GM18868 (cell line): ENCODE measurements at regions not wholly inside any gene's neighbourhood (a gene's known extent, or its start where the extent isn't known, plus 50 kb on each side); places are given as distances from the start of the nearest gene placed in this dataset.

Experiments
- ATAC-seq: cut with Tn5 transposase; IDR thresholded peaks from one replicate; pipeline ENCODE4 v1.9.1; 2021; ENCODE audit warnings: mild to moderate bottlenecking, moderate library complexity; ENCODE audit not compliant: unreplicated experiment

- no peak for ATAC-seq
These were observed 93.4 kb upstream of the CDH6 start for GRCh38 chr5:31100047-31100575.

GRCh38 chr5:31098811-31099210 lies 94.7 kb upstream of the CDH6 start:
- no peak for ATAC-seq

- ATAC-seq, result no peak
These were observed 95.6 kb upstream of the CDH6 start for GRCh38 chr5:31097851-31098250.

- no peak for ATAC-seq
These were observed 97.1 kb upstream of the CDH6 start for GRCh38 chr5:31096238-31096865.

GRCh38 chr5:31095796-31096195 lies 97.7 kb upstream of the CDH6 start:
- no peak for ATAC-seq

GRCh38 chr5:31091501-31091900 lies 102.0 kb upstream of the CDH6 start:
- ATAC-seq, result no peak

GRCh38 chr5:31090467-31090866 lies 103.0 kb upstream of the CDH6 start:
- ATAC-seq, result no peak

GRCh38 chr5:31086839-31087415 lies 106.6 kb upstream of the CDH6 start:
- no peak for ATAC-seq

- ATAC-seq, result no peak
These were observed 108.6 kb upstream of the CDH6 start for GRCh38 chr5:31084871-31085270.

GRCh38 chr5:31083364-31083763 lies 110.1 kb upstream of the CDH6 start:
- no peak for ATAC-seq

- no peak for ATAC-seq
These were observed 113.8 kb upstream of the CDH6 start for GRCh38 chr5:31079668-31080067.

- no peak for ATAC-seq
These were observed 114.5 kb upstream of the CDH6 start for GRCh38 chr5:31078956-31079355.

- no peak for ATAC-seq
These were observed 117.5 kb upstream of the CDH6 start for GRCh38 chr5:31075981-31076380.

GRCh38 chr5:31068287-31068686 lies 125.2 kb upstream of the CDH6 start:
- no peak for ATAC-seq

- ATAC-seq, result no peak
These were observed 126.7 kb upstream of the CDH6 start for GRCh38 chr5:31066655-31067328.

GRCh38 chr5:31064215-31064614 lies 129.3 kb upstream of the CDH6 start:
- ATAC-seq, result no peak

GRCh38 chr5:31062902-31063580 lies 130.4 kb upstream of the CDH6 start:
- no peak for ATAC-seq

GRCh38 chr5:31059889-31060288 lies 133.6 kb upstream of the CDH6 start:
- no peak for ATAC-seq

- ATAC-seq, result no peak
These were observed 139.0 kb upstream of the CDH6 start for GRCh38 chr5:31054453-31054852.

GRCh38 chr5:31052937-31053658 lies 140.4 kb upstream of the CDH6 start:
- no peak for ATAC-seq

GRCh38 chr5:31051316-31051715 lies 142.2 kb upstream of the CDH6 start:
- ATAC-seq, result no peak
